ENCODE measurements at regions not wholly inside any gene's neighbourhood (a gene's known extent, or its start where the extent isn't known, plus 50 kb on each side); places are given as distances from the start of the nearest gene placed in this dataset.

DNA sequence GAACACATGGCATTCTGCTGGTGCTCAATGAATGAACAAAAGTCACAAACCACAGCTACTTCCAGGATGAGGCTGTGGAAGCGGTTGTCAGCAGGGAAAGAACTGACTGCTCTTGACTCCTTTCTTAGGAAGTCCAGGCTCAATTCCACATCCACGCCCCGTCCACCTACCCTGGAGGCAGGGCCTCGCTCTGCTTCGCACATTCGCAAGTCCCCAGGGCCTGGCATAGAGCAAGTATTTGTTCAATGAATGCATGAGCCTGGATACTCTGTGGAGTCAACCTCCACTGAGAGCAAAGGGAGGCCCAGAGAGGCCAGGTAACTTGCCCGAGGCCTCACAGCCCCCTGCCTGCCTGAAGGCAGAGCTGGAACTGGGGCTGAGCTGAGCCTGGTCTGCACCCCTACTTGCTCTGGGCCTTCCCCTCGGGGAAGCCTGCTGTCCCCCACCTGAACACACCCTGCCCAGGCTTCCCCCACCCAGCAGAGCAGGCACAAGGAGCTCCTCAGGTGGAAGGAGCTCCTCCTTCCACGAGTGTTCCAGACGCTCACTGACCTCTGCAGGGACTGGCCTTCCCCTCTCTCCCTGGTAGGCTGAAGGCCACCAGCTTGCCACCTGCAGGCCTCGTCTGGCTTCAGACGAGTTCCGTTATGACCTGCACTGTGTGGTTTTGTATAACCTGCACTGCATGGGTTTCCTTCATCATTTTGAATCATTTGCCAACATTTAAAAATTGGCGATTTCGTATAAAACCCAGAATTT, 119.3 kb upstream of the PTPN1 start:
- no peak for TF ChIP-seq POLR2AphosphoS5 (IDR thresholded peaks at IDR 0.05; ENCODE audit: low read depth, low read length)
- TF ChIP-seq POLR2A (IDR thresholded peaks at IDR 0.05; ENCODE audit: low read depth, low read length) = no peak
- TF ChIP-seq TAF1 (IDR thresholded peaks at IDR 0.05; ENCODE audit: borderline replicate concordance, low read depth, low read length) = no peak

Data from GM12892 (cell line).